ENCODE measurements at regions not wholly inside any gene's neighbourhood (a gene's known extent, or its start where the extent isn't known, plus 50 kb on each side); places are given as distances from the start of the nearest gene placed in this dataset.

- no peak for DNase-seq
Measured at GRCh38 chr2:234592541-234592940, 95.7 kb upstream of the ARL4C start.

- no peak for DNase-seq
Measured at GRCh38 chr2:234590076-234590475, 93.2 kb upstream of the ARL4C start.

DNA sequence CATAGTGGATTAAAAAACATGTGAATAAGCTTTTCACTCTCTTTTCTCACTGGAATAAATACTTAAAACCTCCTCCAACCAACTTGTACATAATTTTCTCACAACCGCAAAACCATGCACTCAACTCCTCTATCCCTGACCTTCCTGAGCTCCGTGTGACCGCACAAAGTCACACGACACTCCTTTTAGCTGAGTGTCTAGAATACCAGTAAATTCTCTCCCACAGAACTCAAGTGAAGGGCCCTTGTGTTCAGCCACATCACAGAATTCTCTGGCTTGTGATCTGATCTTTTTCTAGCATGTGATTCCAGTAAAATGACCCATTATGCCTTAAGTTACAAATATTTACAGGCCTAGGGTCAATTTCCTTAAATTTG is 91.2 kb upstream of the ARL4C start:
- DNase-seq, result no peak

DNA sequence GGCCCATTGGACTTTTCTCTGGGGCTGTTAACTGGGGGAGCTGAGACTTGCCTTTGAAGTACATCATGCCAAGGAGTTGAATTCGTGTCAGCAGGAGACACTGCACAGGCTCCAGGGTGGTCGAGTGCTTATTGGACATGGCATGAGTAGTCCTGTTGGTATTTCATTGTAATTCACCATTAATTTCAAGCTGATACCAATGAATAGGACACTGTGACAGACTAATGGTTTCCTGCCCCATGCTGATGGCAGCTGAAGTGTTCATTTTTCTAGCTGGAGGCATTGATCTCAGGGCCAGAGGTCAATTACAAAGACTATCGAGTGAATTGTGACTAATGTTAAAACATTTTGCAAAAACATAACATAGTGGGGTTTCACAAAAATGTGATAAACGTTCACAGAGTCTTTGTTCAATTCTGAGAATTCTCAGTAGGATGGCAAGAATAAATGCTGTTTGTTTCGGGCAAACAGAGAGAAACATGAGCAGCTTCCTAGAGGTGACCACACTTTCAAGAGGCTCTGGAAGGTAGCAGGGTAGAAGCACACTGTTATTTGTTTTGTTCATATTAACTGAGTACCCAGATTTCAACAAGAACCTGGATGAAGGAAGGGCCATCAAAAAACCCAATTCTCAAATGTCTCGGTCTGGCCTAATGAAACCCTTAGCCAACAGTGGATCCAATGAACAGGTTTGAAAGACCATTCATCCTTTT is 90.6 kb upstream of the ARL4C start:
- no peak for DNase-seq

DNA sequence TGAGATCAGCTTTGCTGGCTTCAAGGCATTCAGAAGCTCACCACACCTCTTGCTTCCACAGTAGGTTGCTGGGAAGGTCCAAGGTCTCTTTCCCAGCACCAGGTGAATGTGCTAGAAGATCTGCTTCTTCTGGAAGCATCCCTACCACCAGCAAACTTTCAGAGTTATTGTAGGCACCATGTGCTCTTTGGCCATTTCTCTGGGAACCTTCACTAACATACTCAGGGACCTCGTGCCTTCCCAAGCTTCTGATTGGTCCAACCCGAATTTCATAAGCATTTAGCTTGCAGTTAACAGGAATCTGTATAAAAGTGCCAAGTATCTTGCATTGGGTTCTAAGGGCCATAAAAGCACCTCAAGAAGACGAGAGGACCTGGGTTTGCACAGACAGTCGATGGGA is 86.5 kb upstream of the ARL4C start:
- no peak for DNase-seq

- no peak for DNase-seq
Measured at GRCh38 chr2:234580686-234581085, 83.8 kb upstream of the ARL4C start.

GRCh38 chr2:234579231-234579962 is 82.5 kb upstream of the ARL4C start:
- no peak for DNase-seq

- no peak for DNase-seq
Measured at GRCh38 chr2:234578389-234578788, 81.5 kb upstream of the ARL4C start.

- no peak for DNase-seq
Measured at GRCh38 chr2:234577191-234577590, 80.3 kb upstream of the ARL4C start.

DNA sequence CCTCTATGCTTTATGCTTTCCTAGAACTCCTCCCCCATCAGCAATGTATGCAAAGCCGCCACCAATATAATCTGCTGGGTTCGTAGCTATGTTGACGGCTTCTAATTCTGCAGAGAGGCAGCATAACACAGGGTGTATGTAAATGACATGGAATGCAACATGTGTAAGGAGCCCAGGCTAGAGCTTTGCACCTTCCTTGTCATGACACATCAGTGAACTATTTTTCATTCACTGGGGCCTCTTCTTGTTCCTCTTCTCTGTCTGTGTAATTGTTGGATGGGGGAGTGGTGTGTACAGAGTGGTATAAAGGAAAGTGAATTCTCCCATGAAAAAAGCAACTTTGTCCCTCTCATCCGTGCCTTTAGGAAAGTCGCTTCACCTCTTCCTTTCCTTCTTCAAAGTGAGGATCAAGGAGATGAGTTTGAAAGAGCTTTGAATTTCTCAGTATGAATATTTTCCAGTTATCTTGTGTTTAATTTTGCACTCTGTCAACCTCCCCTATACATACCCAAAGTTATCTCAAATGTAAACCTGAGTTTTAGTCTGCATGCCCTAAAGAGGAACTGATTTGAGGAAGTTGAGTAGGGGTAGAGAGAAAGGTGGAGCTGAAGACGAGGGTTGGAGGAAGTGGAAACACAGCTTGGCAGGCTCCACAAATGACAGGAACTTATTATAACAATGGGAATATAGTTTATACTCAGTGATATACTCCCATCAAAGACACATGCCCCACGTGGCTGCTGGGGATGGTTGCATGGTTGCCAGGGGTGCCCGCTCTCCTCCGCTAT is 74.9 kb upstream of the ARL4C start:
- DNase-seq, result no peak

GRCh38 chr2:234570476-234570875 is 73.6 kb upstream of the ARL4C start:
- no peak for DNase-seq

DNA sequence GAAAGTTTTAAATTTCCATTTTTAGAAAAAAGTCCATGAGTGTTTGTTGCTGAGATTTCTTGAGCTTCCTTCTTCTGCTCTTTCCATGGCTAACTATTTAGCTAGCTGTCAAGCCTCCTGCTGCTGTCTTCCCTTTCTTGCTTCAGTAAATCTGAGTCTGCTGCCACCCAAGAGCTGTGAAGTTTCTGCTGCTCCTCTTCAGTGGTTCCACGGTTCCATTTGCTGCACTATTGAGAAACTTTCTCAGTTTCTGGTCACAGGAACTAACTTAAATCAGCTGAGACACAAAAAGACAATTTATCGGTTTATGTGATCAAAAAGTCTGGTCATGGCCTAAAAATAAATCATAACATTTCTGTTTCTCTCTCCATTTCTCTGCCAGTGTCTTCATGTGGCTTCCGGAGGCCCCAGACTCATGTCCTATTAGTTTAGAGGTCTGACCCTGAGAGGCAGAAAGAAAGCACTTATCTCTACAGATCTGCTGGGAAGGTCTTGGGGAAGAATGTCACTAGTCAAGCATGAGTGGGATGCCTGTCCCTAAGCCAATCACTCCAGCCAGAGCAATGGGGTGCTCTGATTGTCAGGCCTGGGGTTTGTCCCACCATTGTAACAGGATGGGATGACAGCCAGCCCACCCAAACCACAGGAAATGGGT is 73.0 kb upstream of the ARL4C start:
- DNase-seq, result no peak

- no peak for DNase-seq
Measured at GRCh38 chr2:234566622-234567021, 69.7 kb upstream of the ARL4C start.

DNA sequence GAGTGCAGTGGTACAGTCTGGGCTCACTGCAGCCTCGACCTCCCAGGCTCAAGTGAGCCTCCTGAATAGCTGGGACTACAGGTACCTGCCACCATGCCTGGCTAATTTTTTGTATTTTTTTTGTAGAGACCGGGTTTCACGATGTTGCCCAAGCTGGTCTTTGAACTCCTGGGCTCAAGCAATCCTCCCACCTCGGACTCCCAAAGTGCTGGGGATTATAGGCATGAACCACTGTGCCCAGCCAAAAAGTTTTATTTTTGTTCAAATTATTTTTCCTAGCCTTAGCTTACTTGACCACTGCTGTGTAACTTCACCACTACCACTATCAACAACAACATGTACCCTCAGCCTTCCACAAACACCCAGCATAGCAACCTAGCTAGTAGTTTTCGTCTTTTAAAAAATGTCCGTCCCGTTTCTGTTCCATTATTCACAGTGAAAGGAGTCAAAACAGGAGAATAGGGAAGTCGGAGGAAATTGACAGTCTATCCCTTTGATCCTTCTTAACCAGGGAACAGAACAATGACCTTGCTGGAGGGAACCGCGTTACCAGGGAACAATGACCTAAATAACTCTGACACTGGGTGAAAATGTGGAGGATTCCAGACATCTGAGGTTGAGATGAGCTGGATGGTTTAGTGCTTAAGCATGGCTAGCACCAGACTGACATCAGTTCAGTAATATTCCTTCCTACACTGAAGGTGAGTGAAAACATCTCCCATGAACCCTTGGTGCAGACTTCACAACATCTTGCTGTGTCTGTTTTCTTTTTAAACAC is 69.2 kb upstream of the ARL4C start:
- no peak for DNase-seq

DNA sequence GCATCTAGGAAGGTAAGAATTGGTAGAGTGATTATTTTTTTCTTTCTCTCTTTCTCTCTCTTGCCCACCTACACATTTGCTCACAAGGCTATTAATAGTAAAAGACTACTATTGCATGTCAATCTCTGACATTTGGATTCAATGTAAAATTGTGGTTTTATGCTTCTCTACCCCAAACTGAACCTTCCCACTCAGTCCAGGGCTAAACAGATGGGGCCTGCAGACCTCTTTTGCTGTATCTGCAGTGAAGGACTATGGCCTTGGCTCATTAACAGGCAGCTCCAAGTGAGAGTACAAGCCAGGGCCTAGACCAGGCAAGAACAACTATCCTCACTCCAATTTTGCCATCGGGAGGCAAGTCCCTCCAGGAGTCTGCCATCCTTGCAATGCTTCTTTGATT is 68.3 kb upstream of the ARL4C start:
- no peak for DNase-seq

GRCh38 chr2:234564699-234565098 is 67.8 kb upstream of the ARL4C start:
- no peak for DNase-seq

DNA sequence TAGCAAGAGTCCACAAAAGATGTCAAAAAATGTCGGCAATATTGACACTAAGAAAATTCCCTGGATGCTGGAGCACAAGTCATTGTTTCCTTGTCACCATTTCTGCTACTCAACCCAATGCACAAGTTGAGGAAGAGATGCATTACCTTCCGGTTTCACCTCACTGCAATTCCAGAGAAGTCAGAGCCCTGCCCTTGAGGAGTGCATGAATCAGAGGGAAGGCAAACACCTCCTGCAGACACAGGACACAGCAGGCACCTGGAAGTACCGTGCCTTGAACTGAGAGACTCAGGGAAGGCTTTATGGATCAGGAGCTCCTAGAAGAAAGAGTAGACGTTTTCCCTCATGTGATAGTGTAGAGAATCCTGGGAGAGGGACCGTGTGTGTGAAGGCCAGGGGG is 62.7 kb upstream of the ARL4C start:
- DNase-seq, result no peak

DNA sequence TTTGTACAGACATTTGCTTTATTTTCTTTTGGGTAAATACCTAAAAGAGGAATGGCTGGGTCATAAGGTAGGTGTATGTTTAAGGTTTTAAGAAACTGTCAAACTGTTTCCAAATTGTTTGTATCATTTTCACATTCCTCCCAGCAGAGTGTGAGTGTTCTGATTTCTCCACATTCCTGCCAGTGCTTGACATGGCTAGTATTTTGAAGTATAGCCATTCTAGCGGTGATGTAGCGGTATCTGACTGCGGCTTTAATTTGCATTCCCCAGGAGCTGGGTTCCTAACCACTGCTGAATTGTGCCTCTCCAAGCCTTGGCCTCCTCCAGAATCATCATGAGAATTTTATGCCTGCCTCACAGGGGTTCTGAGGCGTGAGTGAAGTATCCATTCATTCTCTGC is 61.8 kb upstream of the ARL4C start:
- DNase-seq, result no peak

DNA sequence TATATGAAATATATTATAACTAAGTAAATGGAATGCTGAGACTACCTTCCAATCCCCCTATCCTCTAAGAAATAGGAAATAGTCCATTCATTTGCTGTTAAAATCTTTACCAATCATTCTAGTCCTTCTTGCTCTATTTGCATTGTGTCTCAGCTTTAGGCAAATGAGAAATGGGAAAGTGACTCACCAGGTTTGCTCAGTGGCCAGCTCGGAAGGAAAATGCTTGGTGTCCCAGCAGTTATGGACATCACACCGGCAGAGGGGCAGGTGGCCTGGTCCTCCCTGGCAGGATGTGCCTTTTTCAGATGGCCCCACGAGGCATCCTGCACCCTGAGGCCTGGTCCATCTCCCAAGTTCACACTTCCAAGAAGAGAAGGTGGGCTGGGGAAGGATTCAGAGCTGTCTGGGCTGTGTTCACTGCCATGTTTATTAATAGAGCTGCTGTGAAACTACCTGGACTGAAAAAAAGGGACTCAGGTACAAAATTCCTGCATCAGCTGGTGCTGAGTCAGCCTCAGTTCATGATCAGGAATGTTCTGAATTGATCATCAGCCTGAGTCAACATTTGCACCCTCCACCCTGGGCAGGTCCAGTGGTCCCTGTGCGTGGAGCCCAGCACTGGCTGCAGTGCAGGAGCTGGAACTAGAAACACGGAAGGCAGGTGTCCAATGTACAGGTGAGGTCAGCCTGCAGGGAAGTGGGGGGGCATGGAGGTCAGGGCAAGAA is 60.1 kb upstream of the ARL4C start:
- no peak for DNase-seq

- DNase-seq, result no peak
Measured at GRCh38 chr2:234555616-234556249, 58.9 kb upstream of the ARL4C start.

DNA sequence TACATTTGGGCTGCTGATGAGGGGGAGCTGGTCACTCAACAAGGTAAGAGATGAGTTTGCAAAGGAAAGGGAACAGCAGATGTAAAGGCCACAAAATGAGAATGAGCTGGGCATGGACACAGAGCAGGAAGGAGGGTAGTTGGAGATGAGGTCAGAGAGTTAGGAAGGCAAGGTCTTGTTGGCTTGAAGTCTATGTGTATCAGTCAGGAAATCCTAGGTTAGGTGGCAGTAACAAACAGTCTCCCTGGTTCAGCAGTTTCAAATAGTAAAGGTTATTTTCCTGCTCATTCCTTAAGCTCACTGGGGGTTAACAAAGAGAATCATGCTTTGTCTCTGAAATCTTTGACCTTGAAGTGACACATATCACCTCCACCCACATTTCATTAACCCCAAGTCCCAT is 58.3 kb upstream of the ARL4C start:
- DNase-seq, result no peak
